Activated CD8-positive, alpha-beta memory T cell treated with anti-CD3 and anti-CD28 coated beads for 48 hours (primary cell): ENCODE measurements at regions not wholly inside any gene's neighbourhood (a gene's known extent, or its start where the extent isn't known, plus 50 kb on each side); places are given as distances from the start of the nearest gene placed in this dataset.

ENCODE experiments used
- DNase-seq, 3 experiments: peaks; one replicate each; pipeline ENCODE4 v3.0.0-alpha.2; 2020; ENCODE audit warnings: low read depth in 2 of 3, low spot score in 2 of 3

- DNase-seq, result no peak
Measured at GRCh38 chr2:611519-611918, 65.7 kb downstream of the TMEM18 start.

GRCh38 chr2:610491-610890, 66.7 kb downstream of the TMEM18 start:
- DNase-seq, result no peak

- DNase-seq, result no peak
Measured at GRCh38 chr2:609881-610280, 67.3 kb downstream of the TMEM18 start.

- no peak for DNase-seq
Measured at GRCh38 chr2:609449-609848, 67.8 kb downstream of the TMEM18 start.

- no peak for DNase-seq
Measured at GRCh38 chr2:608711-609110, 68.5 kb downstream of the TMEM18 start.

GRCh38 chr2:608297-608696, 68.9 kb downstream of the TMEM18 start:
- no peak for DNase-seq

GRCh38 chr2:607709-608108, 69.5 kb downstream of the TMEM18 start:
- no peak for DNase-seq

GRCh38 chr2:607172-607571, 70.0 kb downstream of the TMEM18 start:
- DNase-seq, result no peak

GRCh38 chr2:605674-606608, 71.3 kb downstream of the TMEM18 start:
- no peak for DNase-seq

GRCh38 chr2:604854-605524, 72.2 kb downstream of the TMEM18 start:
- DNase-seq, result no peak

- no peak for DNase-seq
Measured at GRCh38 chr2:604385-604784, 72.8 kb downstream of the TMEM18 start.

GRCh38 chr2:603869-604268, 73.3 kb downstream of the TMEM18 start:
- DNase-seq, result no peak

- no peak for DNase-seq
Measured at GRCh38 chr2:603427-603826, 73.8 kb downstream of the TMEM18 start.

GRCh38 chr2:602571-603359, 74.4 kb downstream of the TMEM18 start:
- DNase-seq, result no peak

GRCh38 chr2:601806-602455, 75.3 kb downstream of the TMEM18 start:
- DNase-seq, result no peak

GRCh38 chr2:601387-601698, 75.9 kb downstream of the TMEM18 start:
- no peak for DNase-seq

- DNase-seq, result no peak
Measured at GRCh38 chr2:600542-601386, 76.4 kb downstream of the TMEM18 start.

- DNase-seq, result no peak
Measured at GRCh38 chr2:599601-600000, 77.6 kb downstream of the TMEM18 start.

- no peak for DNase-seq
Measured at GRCh38 chr2:598058-598802, 79.0 kb downstream of the TMEM18 start.
